Vagina (tissue), 2 donors: ENCODE measurements at regions not wholly inside any gene's neighbourhood (a gene's known extent, or its start where the extent isn't known, plus 50 kb on each side); places are given as distances from the start of the nearest gene placed in this dataset.

Experiments
- CTCF ChIP-seq, 3 experiments: fragments of 450-650 bp in 2 of 3; fragments of 200-600 bp in 1 of 3; sonication (generic) in 1 of 3; IDR thresholded peaks; one replicate each; pipeline ENCODE4 v1.5.1; 2017 to 2019; ENCODE audit warnings: antibody characterized with exemption in 3 of 3, mild to moderate bottlenecking in 2 of 3, moderate library complexity in 2 of 3
- POLR2AphosphoS5 ChIP-seq, 2 donors: sonication (generic); formaldehyde crosslinking; IDR thresholded peaks; one replicate each; pipeline ENCODE4 v1.9.0; 2017; ENCODE audit warnings: antibody characterized with exemption in 2 of 2, mild to moderate bottlenecking in 2 of 2, low read depth in 1 of 2; ENCODE audit not compliant: insufficient read depth in 1 of 2

GRCh38 chr4:44912980-44913379, 186.6 kb upstream of the GNPDA2 start:
- TF ChIP-seq CTCF (IDR thresholded peaks at IDR 0.05): no peak
- no peak for TF ChIP-seq POLR2AphosphoS5 (IDR thresholded peaks at IDR 0.05; ENCODE audit: insufficient read depth in 1 of 2, low read depth in 1 of 2)
